Stimulated activated CD4-positive, alpha-beta T cell treated with anti-CD3 and anti-CD28 coated beads, Interleukin-4, amount 100 ng/mL, for 4 hours (primary cell): ENCODE measurements at regions not wholly inside any gene's neighbourhood (a gene's known extent, or its start where the extent isn't known, plus 50 kb on each side); places are given as distances from the start of the nearest gene placed in this dataset.
"Not testable (repeated sequence)": the region's sequence is repeated elsewhere in the genome, so short reads cannot be mapped to it uniquely, and the experiment has no call there.

Source experiments
- DNase-seq, 2 experiments: peaks; one replicate each; pipeline ENCODE4 v3.0.0-alpha.2; 2020

DNA sequence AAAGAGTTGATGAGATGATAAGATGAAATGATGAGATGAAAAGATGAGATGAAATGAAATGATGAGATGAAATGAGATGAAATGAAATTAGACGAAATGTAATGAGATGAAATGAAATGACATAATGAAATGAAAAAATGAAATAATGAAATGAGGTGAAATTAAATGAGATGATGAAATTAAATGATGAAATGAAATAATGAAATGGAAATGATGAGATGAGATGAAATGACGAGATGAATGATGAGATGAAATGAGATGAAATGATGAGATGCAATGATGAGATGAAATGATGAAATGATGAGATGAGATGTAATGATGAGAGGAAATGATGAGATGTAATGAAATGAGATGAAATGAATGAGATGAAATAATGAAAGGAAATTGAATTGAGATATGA is 339.3 kb upstream of the PLGLB1 start:
- DNase-seq: not testable (repeated sequence)

DNA sequence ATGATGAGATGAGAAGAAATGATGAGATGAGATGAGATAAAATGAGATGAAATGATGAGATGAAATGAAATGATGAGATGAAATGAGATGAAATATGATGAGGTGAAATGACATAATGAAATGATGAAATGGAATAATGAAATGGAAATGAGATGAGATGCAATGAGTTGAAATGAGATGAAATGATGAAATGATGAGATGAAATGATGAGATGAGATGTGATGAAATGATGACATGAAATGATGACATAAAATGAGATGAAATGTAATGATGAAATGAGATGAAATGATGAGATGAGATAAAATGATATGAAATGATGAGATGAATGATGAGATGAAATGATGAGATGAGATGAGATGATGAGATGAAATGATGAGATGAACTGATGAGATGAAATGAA is 340.2 kb upstream of the PLGLB1 start:
- DNase-seq: not testable (repeated sequence)

GRCh38 chr2:87364379-87364778 is 342.7 kb upstream of the PLGLB1 start:
- not testable (repeated sequence) for DNase-seq

DNA sequence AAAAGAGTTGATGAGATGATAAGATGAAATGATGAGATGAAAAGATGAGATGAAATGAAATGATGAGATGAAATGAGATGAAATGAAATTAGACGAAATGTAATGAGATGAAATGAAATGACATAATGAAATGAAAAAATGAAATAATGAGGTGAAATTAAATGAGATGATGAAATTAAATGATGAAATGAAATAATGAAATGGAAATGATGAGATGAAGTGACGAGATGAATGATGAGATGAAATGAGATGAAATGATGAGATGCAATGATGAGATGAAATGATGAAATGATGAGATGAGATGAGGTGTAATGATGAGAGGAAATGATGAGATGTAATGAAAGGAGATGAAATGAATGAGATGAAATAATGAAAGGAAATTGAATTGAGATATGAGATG is 343.4 kb upstream of the PLGLB1 start:
- not testable (repeated sequence) for DNase-seq

- DNase-seq: not testable (repeated sequence)
Observed at GRCh38 chr2:87386063-87386560, 361.8 kb upstream of the PLGLB2 start.

DNA sequence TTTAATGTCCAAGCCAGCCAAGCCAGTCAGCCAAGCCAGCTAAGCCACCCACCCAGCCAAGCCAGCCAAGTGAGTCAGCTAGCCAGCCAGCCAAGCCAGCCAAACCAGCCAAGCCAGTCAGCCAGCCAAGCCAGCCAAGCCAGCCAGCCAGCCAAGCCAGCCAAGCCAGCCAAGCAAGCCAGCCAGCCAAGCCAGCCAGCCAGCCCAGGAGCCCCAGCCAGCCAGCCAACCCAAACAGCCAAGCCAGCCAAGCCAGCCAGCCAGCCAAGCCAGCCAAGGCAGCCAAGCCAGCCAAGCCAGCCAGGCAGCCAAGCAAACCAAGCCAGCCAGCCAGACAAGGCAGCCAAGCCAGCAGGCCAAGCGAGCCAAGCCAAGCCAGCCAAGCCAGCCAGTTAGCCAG is 352.1 kb upstream of the PLGLB2 start:
- not testable (repeated sequence) for DNase-seq

DNA sequence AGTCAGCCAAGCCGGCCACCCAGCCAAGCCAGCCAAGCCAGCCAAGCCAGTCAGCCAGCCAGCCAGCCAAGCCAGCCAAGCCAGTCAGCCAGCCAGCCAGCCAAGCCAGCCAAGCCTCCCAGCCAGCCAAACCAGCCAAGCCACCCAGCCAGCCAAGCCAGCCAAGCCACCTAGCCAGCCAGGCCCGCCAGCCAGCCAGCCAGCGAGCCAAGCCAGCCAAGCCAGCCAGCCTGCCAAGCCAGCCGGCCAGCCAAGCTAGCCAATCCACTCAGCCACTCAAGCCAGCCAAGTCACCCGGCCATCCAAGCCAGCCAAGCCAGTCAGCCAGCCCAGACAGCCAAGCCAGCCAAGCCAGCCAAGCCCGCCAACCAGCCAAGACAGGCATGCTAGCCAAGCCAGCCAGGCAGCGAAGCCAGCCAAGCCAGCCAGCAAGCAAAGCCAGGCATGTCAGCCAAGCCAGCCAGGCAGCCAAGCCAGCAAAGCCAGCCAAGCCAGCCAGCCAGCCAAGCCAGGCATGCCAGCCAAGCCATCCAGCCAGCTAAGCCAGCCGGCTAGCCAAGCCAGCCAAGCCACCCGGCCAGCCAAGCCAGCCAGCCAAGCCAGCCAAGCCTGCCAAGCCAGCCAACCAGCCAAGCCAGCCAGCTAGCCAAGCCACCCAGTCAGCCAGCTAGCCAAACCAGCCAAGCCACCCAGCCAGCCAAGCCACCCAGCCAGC is 351.2 kb upstream of the PLGLB2 start:
- DNase-seq: not testable (repeated sequence)

DNA sequence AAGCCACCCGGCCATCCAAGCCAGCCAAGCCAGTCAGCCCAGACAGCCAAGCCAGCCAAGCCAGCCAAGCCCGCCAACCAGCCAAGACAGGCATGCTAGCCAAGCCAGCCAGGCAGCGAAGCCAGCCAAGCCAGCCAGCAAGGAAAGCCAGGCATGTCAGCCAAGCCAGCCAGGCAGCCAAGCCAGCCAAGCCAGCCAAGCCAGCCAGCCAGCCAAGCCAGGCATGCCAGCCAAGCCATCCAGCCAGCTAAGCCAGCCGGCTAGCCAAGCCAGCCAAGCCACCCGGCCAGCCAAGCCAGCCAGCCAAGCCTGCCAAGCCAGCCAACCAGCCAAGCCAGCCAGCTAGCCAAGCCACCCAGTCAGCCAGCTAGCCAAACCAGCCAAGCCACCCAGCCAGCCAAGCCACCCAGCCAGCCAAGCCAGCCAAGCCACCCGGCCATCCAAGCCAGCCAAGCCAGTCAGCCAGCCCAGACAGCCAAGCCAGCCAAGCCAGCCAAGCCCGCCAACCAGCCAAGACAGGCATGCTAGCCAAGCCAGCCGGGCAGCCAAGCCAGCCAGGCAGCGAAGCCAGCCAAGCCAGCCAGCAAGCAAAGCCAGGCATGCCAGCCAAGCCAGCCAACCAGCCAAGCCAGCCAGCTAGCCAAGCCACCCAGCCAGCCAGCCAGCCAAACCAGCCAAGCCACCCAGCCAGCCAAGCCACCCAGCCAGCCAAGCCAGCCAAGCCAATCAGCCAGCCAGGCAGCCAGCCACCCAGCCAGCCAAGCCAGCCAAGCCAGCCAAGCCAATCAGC is 350.4 kb upstream of the PLGLB2 start:
- DNase-seq: not testable (repeated sequence)

DNA sequence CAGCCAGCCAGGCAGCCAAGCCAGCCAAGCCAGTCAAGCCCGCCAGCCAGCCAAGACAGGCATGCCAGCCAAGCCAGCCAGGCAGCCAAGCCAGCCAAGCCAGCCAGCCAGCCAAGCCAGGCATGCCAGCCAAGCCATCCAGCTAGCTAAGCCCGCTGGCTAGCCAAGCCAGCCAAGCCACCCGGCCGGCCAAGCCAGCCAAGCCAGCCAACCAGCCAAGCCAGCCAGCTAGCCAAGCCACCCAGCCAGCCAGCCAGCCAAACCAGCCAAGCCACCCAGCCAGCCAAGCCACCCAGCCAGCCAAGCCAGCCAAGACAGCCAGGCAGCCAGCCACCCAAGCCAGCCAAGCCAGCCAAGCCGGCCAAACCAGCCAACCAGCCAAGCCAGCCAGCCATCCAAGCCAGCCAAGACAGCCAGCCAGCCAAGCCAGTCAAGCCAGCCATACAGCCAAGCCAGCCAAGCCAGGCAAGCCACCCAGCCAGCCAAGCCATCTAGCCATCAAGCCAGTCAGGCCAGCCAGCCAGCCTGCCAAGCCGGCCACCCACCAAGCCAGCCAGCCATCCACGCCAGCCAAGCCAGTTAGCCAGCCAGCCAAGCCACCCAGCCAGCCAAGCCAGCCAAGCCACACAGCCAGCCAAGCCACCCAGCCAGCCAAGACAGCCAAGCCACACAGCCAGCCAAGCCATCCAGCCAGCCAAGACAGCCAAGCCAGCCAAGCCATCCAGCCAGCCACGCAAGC is 349.2 kb upstream of the PLGLB2 start:
- not testable (repeated sequence) for DNase-seq

- DNase-seq: no peak
Observed at GRCh38 chr2:87401726-87402345, 346.1 kb upstream of the PLGLB2 start.

GRCh38 chr2:87403893-87404175 is 344.1 kb upstream of the PLGLB2 start:
- no peak for DNase-seq

- not testable (repeated sequence) for DNase-seq
Observed at GRCh38 chr2:87404411-87405255, 343.3 kb upstream of the PLGLB2 start.

DNA sequence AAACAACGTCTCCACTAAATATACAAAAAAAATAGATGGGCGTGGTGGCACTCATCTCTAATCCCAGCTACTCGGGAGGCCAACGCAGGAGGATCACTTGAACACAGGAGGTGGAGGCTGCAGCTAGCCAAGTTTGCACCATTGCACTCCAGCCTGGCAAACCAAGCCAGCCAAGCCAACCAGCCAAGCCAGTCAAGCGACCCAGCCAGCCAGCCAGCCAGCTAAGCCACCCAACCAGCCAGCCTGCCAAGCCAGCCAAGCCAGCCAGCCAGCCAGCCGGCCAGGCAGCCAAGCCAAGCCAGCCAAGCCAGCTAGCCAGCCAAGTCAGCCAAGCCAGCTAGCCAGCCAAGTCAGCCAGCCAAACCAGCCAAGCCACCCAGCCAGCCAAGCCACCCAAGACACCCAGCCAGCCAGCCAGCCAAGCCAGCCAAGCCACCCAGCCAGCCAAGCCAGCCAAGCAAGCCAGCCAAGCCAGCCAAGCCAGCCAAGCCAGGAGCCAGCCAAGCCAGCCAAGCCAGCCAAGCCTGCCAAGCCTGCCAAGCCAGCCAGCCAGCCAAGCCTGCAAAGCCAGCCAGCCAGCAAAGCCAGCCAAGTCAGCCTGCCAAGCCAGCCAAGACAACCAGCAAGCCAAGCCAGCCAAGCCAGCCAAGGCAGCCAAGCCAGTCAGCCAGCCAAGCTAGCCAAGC is 342.2 kb upstream of the PLGLB2 start:
- DNase-seq: not testable (repeated sequence)

GRCh38 chr2:87406406-87407175 is 341.3 kb upstream of the PLGLB2 start:
- not testable (repeated sequence) for DNase-seq

DNA sequence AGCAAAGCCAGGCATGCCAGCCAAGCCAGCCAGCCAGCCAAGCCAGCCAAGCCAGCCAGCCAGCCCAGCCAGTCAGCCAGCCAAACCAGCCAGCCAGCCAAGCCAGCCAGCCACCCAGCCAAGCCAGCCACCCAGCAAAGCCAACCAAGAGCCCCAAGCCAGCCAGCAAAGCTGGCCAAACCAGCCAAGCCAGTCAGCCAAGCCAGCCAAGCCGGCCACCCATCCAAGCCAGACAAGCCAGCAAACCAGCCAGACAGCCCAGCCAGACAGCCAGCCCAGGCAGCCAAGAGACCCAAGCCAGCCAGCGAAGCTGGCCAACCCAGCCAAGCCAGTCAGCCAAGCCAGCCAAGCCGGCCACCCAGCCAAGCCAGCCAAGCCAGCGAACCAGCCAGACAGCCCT is 338.3 kb upstream of the PLGLB2 start:
- not testable (repeated sequence) for DNase-seq

DNA sequence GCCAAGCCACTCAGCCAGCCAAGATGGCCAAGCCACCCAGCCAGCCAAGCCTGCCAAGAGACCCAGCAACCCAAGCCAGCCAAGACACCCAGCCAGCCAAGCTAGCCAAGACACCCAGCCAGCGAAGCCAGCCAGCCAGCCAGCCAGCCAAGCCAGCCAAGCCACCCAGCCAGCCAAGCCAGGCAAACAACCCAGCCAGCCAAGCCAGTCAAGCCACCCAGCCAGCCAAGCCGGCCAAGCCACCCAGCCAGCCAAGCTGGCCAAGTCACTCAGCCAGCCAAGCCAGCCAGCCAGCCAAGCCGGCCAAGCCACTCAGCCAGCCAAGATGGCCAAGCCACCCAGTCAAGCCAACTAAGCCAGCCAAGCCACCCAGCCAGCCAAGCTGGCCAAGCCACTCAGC is 337.5 kb upstream of the PLGLB2 start:
- DNase-seq: not testable (repeated sequence)

DNA sequence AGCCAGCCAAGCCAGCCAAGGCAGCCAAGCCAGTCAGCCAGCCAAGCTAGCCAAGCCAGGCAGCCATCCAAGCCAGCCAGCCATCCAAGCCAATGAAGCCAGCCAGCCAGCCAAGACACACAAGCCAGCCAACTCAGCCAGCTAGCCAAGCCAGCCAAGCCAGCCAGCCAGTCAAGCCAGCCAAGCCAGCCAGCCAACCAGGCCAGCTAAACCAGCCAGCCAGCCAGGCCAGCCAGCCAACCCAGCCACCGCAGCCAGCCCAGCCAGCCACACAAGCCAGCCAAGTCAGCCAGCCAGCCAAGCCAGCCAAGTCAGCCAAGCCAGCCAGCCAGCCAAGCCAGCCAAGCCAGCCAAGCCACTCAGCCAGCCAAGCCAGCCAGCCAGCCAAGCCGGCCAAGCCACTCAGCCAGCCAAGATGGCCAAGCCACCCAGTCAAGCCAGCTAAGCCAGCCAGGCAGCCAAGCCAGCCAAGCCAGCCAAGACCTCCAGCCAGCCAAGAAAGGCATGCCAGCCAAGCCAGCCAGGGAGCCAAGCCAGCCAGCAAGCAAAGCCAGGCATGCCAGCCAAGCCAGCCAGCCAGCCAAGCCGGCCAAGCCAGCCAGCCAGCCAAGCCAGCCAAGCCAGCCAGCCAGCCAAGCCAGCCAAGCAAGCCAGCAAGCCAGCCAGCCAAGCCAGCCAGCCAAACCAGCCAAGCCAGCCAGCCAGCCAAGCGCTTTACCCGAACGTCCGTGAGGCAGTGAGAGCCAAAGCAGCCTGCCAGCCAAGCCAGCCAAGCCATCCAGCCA is 335.7 kb upstream of the PLGLB2 start:
- not testable (repeated sequence) for DNase-seq

- not testable (repeated sequence) for DNase-seq
Observed at GRCh38 chr2:87414331-87414730, 333.6 kb upstream of the PLGLB2 start.

- DNase-seq: not testable (repeated sequence)
Observed at GRCh38 chr2:87414795-87415570, 332.9 kb upstream of the PLGLB2 start.
